GM18519 (cell line): ENCODE measurements at regions not wholly inside any gene's neighbourhood (a gene's known extent, or its start where the extent isn't known, plus 50 kb on each side); places are given as distances from the start of the nearest gene placed in this dataset.

Experiments
- ATAC-seq: cut with Tn5 transposase; IDR thresholded peaks from one replicate; pipeline ENCODE4 v1.9.1; 2021; ENCODE audit warnings: mild to moderate bottlenecking, moderate library complexity; ENCODE audit not compliant: unreplicated experiment, low FRiP score

- no peak for ATAC-seq
Observed at GRCh38 chr5:71862507-71863060, 143.5 kb downstream of the CARTPT start.

- ATAC-seq: no peak
Observed at GRCh38 chr5:71864730-71865601, 145.9 kb downstream of the CARTPT start.

- ATAC-seq: no peak
Observed at GRCh38 chr5:71865665-71866320, 146.7 kb downstream of the CARTPT start.

DNA sequence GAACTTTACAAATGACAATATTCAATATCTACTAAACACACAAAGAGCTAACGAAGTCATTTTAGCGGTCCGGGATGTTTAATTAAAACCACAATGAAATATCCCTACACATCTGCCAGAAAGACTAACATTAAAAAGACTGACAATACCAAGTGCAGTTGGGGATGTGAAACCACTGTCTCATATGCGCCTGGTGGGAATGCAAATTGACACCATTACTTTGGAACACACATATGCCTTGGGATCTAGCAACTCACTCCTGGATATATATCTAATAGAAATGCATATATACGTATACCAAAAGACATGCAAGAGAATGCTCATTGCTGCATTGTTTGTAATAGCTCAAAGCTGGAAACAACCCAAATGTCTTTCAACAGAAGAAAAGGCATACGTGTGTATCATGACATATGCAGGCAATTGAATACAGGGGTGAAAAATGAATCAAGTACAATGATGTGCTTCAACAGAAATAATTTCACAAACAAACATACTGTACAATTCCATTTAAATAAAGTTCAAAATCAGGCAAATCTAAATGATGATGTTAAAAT lies 153.3 kb downstream of the CARTPT start:
- ATAC-seq: no peak

DNA sequence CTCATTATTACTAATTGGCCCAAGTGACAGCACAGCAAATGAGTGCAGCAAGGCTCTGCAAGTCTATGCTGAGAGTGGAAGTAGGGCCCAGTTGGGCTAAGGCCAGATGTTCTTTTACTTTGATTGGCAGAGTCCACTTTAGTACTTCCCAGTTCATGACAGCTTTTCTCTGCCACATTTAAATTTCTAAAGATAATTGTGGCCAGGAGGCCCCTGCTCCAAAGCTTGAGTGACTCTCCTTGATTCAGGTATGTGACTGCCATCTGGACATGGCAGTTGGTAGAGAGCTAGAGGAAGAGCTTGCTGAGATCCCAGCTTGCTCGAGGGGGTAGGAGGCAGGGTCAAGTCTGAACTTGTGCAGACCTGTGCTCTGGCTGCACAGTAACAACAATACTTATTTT lies 154.1 kb downstream of the CARTPT start:
- ATAC-seq: no peak

DNA sequence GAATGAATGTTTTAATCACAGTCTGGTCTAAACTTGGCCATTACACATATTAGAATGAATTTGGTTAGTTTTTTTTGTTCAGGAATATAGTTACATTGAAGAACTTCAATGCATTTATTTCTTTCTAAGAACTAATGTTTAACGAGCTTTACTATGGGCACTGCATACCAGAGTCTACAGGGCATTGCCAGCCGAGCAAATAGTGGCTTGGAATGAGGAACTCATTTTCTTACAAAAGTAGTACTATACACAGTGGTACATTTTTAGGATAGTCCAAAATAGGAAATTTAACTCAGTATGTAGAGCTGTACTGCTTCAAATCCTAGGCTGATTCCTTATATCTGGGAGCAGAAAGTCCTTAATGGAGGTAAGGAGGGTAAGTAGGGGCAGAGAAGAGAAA lies 155.4 kb downstream of the CARTPT start:
- no peak for ATAC-seq

DNA sequence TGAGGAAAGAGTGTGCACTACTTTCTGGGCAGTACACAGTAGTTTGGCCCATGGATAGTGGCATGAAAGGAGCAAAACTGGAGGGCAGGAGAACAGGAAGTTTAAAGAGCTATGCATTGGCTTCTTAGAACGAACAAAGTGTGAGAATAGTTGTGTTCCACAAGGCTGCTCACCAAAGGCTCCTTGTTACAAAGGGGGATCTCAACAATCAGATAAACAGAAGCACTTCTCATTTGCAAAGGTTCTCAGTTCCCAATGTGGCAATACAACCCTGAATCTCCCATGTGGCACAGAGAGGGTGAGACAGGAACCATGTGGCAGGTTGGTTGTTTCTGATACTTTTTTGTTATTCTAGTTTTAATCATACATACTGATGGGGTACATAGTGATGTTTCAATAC lies 158.4 kb downstream of the CARTPT start:
- ATAC-seq: no peak

DNA sequence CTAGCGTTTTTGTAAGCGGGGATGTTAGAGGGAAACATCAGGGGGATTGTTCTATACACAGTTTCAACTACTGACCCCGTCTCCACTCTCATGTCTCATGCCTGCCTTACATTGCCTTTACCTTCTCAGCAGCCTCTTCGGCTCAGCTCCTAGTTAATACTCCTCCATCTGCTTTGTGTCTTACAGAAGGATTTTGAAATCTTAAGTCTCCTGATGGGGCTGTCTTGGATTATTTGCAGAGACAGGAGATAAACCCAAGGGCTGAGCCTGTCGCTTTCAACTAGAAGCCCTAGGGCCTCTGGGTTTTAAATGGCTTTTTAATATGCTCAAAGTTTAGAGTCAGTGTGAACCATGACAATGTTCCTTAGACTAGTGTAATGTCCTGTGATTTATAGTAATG lies 161.5 kb downstream of the CARTPT start:
- ATAC-seq: no peak

- no peak for ATAC-seq
Observed at GRCh38 chr5:71882826-71883741, 164.0 kb downstream of the CARTPT start.

GRCh38 chr5:71883742-71884103 lies 164.6 kb downstream of the CARTPT start:
- no peak for ATAC-seq

- ATAC-seq: no peak
Observed at GRCh38 chr5:71884926-71885325, 165.9 kb downstream of the CARTPT start.

GRCh38 chr5:71886406-71886805 lies 167.3 kb downstream of the CARTPT start:
- no peak for ATAC-seq

GRCh38 chr5:71887680-71888079 lies 168.6 kb downstream of the CARTPT start:
- ATAC-seq: peak; percentile 96

GRCh38 chr5:71891406-71891805 lies 172.3 kb downstream of the CARTPT start:
- ATAC-seq: no peak

DNA sequence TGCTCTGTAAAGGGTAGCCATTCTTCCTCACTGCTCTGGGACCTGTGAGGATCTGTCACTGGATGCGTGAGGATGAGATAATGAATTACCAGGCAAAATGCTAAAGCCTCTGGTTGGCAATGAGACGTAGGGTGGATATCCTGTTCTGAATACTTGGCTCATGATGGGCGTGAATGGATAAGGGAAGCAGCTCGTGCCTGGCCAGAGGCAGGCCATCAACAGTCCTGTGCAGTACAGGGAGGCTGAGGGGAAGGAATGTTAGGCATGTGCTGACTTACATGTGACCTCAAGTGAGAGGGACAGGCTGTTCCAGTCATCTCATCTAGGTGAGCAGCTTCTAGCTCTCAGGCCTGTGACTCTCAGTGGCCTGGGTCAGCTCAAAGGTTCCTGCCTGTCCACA lies 172.8 kb downstream of the CARTPT start:
- ATAC-seq: no peak

GRCh38 chr5:71892641-71893365 lies 173.7 kb downstream of the CARTPT start:
- ATAC-seq: no peak

GRCh38 chr5:71893451-71893850 lies 174.4 kb downstream of the CARTPT start:
- ATAC-seq: no peak

DNA sequence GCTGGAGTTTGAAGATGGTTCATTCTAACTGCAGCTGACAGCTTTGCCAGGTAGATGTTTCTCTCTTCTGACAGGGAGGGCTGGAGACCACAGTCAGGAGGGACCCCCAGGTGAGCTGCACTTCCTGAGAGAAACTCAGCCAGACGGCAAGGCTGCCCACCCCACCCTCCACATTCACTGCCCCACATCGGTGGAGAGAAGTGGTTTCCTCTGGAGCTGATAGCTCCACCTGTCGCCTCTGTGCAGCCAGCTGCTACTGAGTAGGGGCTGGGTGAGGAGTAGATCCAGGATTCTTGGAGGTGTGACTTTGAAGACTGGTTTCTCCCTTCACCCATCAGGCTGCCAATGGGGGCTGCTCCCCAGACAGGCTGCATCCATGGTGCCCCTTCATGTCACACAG lies 175.0 kb downstream of the CARTPT start:
- no peak for ATAC-seq

- no peak for ATAC-seq
Observed at GRCh38 chr5:71895546-71895945, 176.5 kb downstream of the CARTPT start.

DNA sequence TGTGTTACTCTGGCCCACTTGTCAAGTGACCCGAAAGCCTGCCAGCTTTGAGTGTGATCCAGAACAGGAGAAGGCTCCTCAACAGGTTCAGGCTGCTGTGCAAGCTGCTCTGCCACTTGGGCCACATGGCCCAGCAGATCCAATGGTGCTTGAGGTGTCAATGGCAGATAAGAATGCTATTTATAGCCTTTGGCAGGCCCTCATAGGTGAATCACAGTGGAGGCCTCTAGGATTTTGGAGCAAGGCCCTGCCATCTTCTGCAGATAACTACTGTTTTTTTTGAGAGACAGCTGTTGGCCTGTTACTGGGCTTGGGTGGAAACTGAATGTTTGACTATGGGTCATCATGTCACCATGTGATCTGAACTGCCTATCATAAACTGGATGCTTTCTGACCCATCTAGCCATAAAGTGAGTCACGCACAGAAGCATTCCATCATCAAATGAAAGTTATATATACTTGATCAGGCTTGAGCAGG lies 180.8 kb downstream of the CARTPT start:
- no peak for ATAC-seq
